Common myeloid progenitor, CD34-positive (primary cell): ENCODE measurements at regions not wholly inside any gene's neighbourhood (a gene's known extent, or its start where the extent isn't known, plus 50 kb on each side); places are given as distances from the start of the nearest gene placed in this dataset.

Experiments
- CTCF ChIA-PET: fragments of 350-600 bp; sonication (Branson Sonifier 250); formaldehyde crosslinking; loops from one replicate; lab custom pipeline; 2021; ENCODE audit warnings: antibody characterized with exemption; lab: Charles Lee
- POLR2A ChIA-PET: fragments of 350-600 bp; sonication (Branson Sonifier 250); formaldehyde crosslinking; loops from one replicate; lab custom pipeline; 2021; ENCODE audit warnings: antibody characterized with exemption; lab: Charles Lee
- DNase-seq, 3 donors: peaks; one replicate each; pipeline versions ENCODE4 v3.0.0 to v3.0.0-alpha.2; 2013
- H3K27ac ChIP-seq, 2 experiments: 1 replicate in 1 of 2; 2 replicates in 1 of 2; pipeline ENCODE4 v1.7.0; 2013; ENCODE audit warnings: inconsistent platforms in 2 of 2, low read length in 2 of 2, mild to moderate bottlenecking in 2 of 2, low read depth in 1 of 2, moderate library complexity in 1 of 2; ENCODE audit not compliant: severe bottlenecking in 2 of 2, insufficient read depth in 1 of 2, poor library complexity in 1 of 2
- H3K27me3 ChIP-seq, 5 experiments: replicated peaks in 2 of 5; 1 replicate in 3 of 5; 2 replicates in 2 of 5; pipeline versions ENCODE4 v1.6.1 to v1.7.0; 2013; ENCODE audit warnings: low read length in 4 of 5, mild to moderate bottlenecking in 2 of 5, moderate library complexity in 2 of 5, inconsistent platforms in 1 of 5; ENCODE audit not compliant: insufficient read depth in 5 of 5, control insufficient read depth in 4 of 5
- H3K36me3 ChIP-seq, 4 experiments: 1 replicate in 2 of 4; 2 replicates in 2 of 4; pipeline versions ENCODE4 v1.6.1 to v1.7.0; 2013; ENCODE audit warnings: low read length in 3 of 4, control low read depth in 1 of 4, mild to moderate bottlenecking in 1 of 4; ENCODE audit not compliant: control insufficient read depth in 4 of 4, insufficient read depth in 4 of 4
- H3K4me1 ChIP-seq, 4 experiments: 1 replicate in 3 of 4; 2 replicates in 1 of 4; pipeline versions ENCODE4 v1.6.1 to v1.7.1; 2013; ENCODE audit warnings: low read length in 3 of 4, mild to moderate bottlenecking in 3 of 4, control low read depth in 1 of 4, inconsistent platforms in 1 of 4, moderate library complexity in 1 of 4; ENCODE audit not compliant: control insufficient read depth in 4 of 4, insufficient read depth in 4 of 4; ENCODE audit errors: control extremely low read depth in 1 of 4
- H3K4me3 ChIP-seq, 7 experiments: 1 replicate in 4 of 7; 2 replicates in 3 of 7; pipeline versions ENCODE4 v1.5.1 to v1.7.0; 2013; ENCODE audit warnings: mild to moderate bottlenecking in 7 of 7, low read length in 6 of 7, moderate library complexity in 6 of 7, inconsistent platforms in 2 of 7, low read depth in 2 of 7, control low read depth in 1 of 7; ENCODE audit not compliant: insufficient read depth in 4 of 7, control insufficient read depth in 1 of 7; ENCODE audit errors: extremely low read depth in 1 of 7
- H3K9me3 ChIP-seq, 5 experiments: 1 replicate in 4 of 5; 2 replicates in 1 of 5; pipeline versions ENCODE4 v1.6.1 to v1.7.1; 2013; ENCODE audit warnings: low read length in 4 of 5, mild to moderate bottlenecking in 2 of 5, inconsistent platforms in 1 of 5, low read depth in 1 of 5, moderate library complexity in 1 of 5; ENCODE audit not compliant: control insufficient read depth in 4 of 5, insufficient read depth in 2 of 5; ENCODE audit errors: control extremely low read depth in 1 of 5
- WGBS: methylation state at CpG from one replicate; pipeline ENCODE4 v1.1.5; 2013; ENCODE audit not compliant: insufficient coverage; 5-methylcytosine and 5-hydroxymethylcytosine counted together

DNA sequence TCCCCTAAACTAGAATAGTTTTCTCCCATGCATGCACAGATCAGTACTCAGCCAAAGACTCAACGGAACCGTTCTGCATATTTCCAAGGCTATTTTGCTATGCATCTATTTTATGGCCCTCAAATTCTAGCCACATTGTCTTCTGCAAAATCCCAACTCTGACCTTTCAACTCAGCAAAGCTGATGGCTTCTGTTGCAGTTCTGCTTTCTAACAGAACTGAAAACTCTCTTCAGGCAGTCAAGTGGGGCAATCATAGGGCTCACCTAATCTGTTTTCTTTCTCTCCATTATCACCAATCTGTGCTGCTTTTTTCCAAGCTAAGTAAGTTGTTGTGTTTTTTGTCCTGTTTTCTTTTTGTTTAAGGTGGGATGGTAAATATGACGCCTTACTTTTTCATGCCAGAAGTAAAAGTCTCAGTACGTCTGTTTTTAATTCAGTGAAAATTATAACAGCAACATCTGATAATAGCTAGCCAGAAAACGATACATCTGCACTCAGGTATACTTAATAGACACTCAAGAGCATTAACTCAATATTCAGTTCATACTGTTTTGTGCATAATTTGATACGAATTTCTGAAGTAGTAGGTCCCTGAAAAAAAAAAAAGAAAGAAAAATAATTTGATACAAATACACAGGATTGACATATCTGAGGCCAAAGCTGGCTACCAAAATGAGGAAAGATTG, 454.3 kb downstream of the TLE1 start:
- 100% methylated on average over 2 of the region's 6 CpGs for WGBS
- POLR2A ChIA-PET = no interaction called here
- Histone ChIP-seq H3K4me3 (no peak overlapping the region), H3K27me3 (no peaks in the 10 kb centered on the region), H3K36me3 (no peaks in the 10 kb centered on the region), H3K4me1 (no peaks in the 10 kb centered on the region), H3K9me3 (no peaks in the 10 kb centered on the region), H3K27ac (no peak overlapping the region)
- CTCF ChIA-PET = no interaction called here
- no peak for DNase-seq

DNA sequence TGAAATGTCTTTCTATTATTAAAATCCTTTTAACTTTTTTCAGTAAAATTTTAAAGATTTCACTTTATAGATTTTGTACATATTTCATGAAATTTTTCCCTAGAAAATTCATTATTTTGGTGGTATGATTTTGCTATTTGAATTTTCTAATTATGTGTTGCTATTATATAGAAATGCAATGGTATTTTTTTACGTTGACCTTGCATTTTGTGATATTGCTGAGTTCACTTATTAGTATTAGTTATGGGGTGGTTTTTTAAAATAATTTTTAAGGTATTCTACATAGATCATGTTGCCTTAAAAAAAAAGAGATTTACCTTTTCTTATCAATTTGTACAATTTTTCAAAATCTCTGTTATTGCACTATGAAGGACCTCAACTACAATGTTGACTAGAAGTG, 458.3 kb downstream of the TLE1 start:
- no CpG with 5 or more reads among the region's 1 CpG for WGBS
- H3K9me3 ChIP-seq = no peaks in the 10 kb centered on the region
- no peak overlapping the region for H3K27ac ChIP-seq
- no peak overlapping the region for H3K4me3 ChIP-seq
- H3K4me1 ChIP-seq = no peaks in the 10 kb centered on the region
- ChIA-PET POLR2A (no interaction called here), CTCF (no interaction called here)
- H3K36me3 ChIP-seq = no peaks in the 10 kb centered on the region
- H3K27me3 ChIP-seq = no peaks in the 10 kb centered on the region
- DNase-seq = no peak

DNA sequence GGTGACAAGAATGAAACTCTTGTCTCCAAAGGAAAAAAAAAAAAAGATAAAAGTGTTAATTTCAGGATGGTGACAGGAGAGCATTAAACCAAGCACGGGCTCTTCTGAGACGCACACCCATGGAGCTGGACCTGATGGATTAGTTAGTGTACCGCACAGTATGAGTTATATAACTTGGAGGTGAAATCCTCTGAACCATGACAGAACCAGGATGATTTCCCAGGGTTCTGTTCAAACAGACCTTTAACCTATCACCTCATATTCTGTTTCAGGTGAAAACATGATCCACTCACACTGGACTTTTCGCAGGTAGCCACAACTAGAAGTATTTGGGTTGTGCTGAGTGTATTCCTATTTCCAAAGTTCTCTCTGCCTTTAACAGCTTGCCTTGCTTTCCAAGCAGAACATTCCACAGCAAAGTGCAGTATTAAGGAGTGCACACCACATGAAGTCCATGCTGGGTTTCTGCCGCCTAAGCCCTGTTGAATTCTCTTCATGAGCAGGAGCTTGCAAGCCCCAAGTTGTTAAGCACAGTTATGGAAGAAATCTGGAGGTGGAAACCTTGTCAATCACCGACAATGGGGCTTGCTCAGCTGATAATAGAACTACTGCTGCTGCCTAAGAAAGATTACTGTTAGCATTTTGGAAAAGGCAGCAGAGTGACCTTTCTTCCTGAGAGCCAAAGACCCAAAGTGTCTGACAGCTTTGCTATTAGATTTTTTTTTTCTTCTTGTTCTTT, 461.7 kb downstream of the TLE1 start:
- CTCF ChIA-PET = interaction anchor here (0.6 kb wide), 1 partner anchor 993 kb away, joined by 3 read pairs; no protein-coding TSS in a partner anchor
- POLR2A ChIA-PET = no interaction called here

GRCh38 chr9:81225596-81225995, 463.8 kb downstream of the TLE1 start:
- WGBS = no CpG with 5 or more reads among the region's 1 CpG
- Histone ChIP-seq H3K4me1 (no peaks in the 10 kb centered on the region), H3K36me3 (no peaks in the 10 kb centered on the region), H3K4me3 (no peak overlapping the region), H3K27me3 (no peaks in the 10 kb centered on the region), H3K27ac (no peak overlapping the region), H3K9me3 (no peaks in the 10 kb centered on the region)
- DNase-seq = no peak
- ChIA-PET POLR2A (no interaction called here), CTCF (no interaction called here)

More for the DNA sequence above, 461.7 kb downstream of the TLE1 start:
- no peaks in the 10 kb centered on the region for H3K27me3 ChIP-seq
- H3K36me3 ChIP-seq = no peaks in the 10 kb centered on the region
- no peak for DNase-seq
- no peaks in the 10 kb centered on the region for H3K9me3 ChIP-seq
- WGBS = 95% methylated on average over 4 of the region's 6 CpGs
- no peaks in the 10 kb centered on the region for H3K4me1 ChIP-seq
- H3K4me3 ChIP-seq = no peak overlapping the region
- H3K27ac ChIP-seq = no peak overlapping the region

GRCh38 chr9:81224166-81225081, 464.9 kb downstream of the TLE1 start:
- DNase-seq = peak in 1 of 3 donors; percentile 1
- no peaks in the 10 kb centered on the region for H3K36me3 ChIP-seq
- POLR2A ChIA-PET = no interaction called here
- no peak overlapping the region for H3K27ac ChIP-seq
- CTCF ChIA-PET = no interaction called here
- H3K4me3 ChIP-seq = no peak overlapping the region
- no peaks in the 10 kb centered on the region for H3K9me3 ChIP-seq
- H3K4me1 ChIP-seq = no peaks in the 10 kb centered on the region
- 83% methylated on average over 4 of the region's 8 CpGs for WGBS
- H3K27me3 ChIP-seq = no peaks in the 10 kb centered on the region

GRCh38 chr9:81214975-81215374, 474.4 kb downstream of the TLE1 start:
- CTCF ChIA-PET = no interaction called here
- H3K4me1 ChIP-seq = no peaks in the 10 kb centered on the region
- DNase-seq = no peak
- H3K9me3 ChIP-seq = peaks cover 0 to 7% (median 0%) of the 10 kb centered on the region in 5 experiments
- H3K27ac ChIP-seq = no peak overlapping the region
- H3K4me3 ChIP-seq = no peak overlapping the region
- H3K27me3 ChIP-seq = no peaks in the 10 kb centered on the region
- POLR2A ChIA-PET = no interaction called here
- no peaks in the 10 kb centered on the region for H3K36me3 ChIP-seq
- no CpG with 5 or more reads among the region's 1 CpG for WGBS
